HG03025 (cell line): ENCODE measurements at regions not wholly inside any gene's neighbourhood (a gene's known extent, or its start where the extent isn't known, plus 50 kb on each side); places are given as distances from the start of the nearest gene placed in this dataset.
"Not testable (repeated sequence)": the region's sequence is repeated elsewhere in the genome, so short reads cannot be mapped to it uniquely, and the experiment has no call there.

Source experiments
- ATAC-seq: cut with Tn5 transposase; IDR thresholded peaks from one replicate; pipeline ENCODE4 v1.9.1; 2021; ENCODE audit warnings: mild to moderate bottlenecking, moderate library complexity; ENCODE audit not compliant: unreplicated experiment, low FRiP score

DNA sequence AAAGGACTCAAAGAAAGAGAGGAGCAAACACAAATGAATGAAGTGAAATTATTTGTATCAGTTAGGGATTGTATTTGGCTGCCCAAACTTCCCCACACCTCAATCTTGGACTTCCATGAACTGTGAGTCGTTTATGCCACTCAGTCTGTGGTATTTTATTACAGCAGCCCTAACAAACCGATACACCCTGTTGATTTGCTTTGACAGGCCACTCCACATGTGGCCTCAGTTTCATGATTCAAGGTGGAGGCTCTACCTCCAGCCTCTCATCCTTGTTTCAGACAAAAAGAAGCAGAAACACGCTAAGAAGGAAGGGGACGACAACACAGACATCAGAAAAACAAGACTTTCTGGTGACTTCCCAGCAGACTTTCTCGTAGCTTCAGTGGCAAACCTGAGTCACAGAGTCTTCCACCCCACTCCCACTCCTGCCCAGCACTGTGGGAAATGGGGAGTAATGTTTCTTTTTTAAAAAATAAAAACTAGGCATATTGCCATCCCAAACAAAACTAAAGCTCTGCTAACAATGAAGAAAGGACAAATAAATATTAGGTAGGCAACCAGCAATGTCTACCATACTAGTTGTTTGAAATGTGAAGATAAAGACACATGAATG, 52.2 kb upstream of the ABCA1 start:
- no peak for ATAC-seq

DNA sequence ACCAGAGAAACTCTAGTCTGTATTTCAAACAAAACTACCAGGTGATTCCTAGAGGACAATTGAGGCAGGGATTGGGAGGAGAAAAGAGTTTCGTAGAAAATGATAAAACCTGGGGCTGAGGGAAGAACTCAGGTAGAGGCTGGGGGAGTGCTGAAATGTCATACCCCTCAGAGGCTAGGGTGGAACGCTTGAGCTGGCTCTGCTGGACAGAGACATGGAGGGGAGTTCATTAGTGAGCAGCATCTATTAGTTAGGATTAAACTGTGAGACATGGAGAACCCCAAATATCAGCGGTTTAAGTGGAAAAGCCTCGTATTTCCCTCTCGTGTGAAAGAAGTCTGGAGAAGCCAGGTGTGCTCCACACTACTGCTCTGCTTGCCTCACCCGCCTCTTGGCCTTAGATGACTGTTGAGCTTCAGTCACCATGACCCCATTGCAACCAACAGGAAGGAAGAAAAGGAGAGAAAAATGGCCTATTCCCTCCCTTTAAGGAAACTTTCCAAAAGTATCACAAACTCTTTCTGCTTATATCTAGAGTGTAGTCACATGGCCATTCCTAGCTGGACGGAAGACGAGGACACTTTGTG, 53.7 kb upstream of the ABCA1 start:
- no peak for ATAC-seq

DNA sequence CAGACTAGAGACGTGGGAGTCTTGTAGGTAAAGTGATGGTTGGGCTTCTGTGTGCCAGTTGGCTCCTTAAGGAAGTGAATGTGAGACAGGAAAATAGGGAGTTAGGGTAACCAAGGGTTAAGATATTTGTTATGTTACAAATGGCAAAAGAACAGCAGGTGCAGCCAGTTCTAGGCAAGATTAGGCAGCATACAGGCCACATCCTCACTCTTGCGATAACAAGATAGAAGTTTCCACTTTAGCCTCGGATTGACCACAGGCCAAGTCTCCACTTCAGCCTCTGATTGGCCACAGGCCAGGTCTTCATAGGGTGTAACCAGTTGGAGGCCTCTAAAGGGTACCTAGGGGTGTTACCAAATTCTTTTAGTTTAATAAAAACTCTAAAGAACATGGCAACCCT, 54.6 kb upstream of the ABCA1 start:
- no peak for ATAC-seq

DNA sequence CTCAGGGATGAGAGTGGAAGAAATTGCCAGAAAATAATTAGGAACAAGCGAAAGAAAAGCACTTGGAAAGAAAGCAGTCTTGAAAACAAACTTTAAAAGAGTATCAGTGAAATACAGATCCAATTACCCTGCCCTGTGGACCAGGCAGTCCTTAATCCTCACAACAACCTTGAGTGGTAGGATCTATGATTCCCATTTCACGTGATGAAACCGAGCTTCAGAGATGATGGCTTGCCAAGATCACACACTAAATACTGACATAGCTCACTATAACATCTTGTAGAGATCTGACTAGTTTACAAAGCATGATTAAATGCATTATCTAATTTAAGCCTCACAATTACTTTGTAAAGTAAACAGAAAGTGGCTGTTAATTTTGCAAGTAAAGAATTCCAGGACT, 55.5 kb upstream of the ABCA1 start:
- ATAC-seq: no peak

DNA sequence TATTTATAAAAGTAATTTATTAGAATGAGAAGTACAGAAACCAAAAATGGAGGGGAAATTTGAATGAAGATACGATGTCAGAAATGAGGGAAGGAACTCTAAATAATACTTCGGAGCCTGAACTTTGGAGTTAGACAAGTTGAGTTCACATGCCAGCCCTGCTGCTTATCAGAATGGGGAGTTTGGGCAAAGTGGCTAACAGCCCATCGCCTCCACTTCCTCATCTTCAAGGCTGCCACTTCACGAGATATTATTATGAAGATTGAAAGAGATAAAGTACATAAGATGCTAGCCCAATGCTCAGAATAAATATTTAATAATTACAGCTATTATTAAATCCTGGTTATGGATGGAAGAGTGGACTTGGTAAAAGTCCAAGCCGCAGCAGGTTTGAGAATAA, 56.2 kb upstream of the ABCA1 start:
- ATAC-seq: no peak

DNA sequence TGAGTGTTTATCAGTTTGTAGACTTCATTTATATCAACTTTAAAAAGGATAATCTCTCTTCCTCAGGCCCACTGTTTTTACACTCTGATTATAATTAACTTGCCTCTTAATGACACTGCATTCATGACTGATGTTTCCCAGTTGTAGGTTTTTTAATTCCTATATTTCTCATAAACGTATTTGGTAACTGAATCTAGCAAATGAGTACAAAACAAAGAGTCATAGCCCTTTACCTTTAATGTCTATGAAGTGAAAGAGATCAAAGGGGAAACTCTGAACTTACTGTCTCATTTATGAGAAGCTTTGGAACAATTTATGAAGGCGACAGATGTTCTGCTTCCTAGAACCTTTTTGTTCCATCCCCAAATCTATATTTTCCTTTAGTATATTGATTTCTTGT, 56.6 kb upstream of the ABCA1 start:
- no peak for ATAC-seq

DNA sequence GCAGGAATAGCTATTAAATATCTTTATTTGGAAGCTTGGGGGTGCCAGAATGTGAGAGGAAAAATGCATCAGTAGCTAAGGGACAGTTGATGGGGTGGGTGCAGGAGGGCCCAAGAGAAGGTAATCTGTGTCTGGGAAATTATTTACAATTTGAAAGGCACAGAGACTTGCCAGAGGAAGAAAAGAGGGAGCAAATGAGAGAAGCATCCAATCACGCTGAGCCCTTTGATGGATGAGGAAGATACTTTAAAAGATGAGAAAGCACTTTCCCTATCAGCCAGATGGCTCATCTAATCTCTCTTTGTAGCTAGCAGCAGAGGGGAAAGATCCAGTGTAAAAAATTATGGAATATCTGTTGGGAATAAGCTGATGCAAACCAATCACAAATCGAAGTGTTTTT, 57.0 kb upstream of the ABCA1 start:
- ATAC-seq: no peak

DNA sequence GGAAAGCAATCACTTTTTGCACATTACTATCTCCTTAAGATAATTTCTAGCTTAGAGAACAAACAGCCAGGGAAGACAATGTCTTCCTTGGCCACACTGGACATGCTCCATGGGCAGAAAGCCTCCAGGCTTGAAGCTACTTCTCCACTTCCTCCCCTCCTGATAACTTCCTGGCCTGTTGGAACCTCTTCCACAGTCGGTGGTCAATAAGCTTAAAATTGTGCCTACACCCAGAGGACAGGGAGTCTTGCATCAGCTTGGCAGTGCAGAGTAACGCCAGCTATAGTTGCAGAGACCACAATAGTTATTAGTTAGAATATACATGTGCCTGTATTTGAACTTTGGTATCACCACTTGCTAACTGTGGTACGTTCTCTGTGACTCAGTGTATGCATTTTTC, 58.1 kb upstream of the ABCA1 start:
- no peak for ATAC-seq

DNA sequence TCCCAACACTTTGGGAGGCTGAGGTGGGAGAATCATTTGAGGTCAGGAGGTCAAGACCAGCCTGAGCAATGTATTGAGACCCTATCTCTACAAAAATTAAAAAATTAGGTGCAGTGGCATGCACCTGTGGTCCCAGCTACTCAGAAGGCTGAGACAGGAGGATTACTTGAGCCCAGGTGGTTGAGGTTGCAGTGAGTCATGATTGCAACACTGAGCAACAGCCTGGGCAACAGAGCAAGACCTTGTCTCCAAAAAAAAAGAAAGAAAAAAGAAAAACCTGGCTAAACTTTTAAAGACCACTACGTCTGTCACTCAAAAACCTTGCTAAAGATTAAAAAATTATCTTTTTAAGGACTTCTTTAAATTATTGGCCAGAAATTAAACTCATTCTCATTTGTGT, 59.8 kb upstream of the ABCA1 start:
- no peak for ATAC-seq

DNA sequence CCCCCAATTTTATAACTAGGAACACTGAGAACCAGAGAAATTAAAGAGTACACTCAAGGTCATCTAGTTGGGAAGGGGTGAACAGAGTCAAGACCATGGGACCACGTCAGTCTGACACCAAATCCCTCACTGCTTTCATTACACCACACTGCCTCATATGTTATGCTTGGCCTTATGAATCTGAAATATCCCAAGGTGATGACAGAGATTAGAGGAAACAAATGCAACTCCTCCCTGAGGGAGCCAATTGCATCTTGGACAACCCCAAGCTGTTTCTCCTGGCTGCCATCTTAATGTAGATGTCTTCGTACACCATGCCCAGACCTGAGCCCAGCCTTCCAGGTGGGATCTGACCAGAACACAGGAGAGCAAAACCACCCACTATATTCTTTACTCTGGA, 60.6 kb upstream of the ABCA1 start:
- ATAC-seq: no peak

DNA sequence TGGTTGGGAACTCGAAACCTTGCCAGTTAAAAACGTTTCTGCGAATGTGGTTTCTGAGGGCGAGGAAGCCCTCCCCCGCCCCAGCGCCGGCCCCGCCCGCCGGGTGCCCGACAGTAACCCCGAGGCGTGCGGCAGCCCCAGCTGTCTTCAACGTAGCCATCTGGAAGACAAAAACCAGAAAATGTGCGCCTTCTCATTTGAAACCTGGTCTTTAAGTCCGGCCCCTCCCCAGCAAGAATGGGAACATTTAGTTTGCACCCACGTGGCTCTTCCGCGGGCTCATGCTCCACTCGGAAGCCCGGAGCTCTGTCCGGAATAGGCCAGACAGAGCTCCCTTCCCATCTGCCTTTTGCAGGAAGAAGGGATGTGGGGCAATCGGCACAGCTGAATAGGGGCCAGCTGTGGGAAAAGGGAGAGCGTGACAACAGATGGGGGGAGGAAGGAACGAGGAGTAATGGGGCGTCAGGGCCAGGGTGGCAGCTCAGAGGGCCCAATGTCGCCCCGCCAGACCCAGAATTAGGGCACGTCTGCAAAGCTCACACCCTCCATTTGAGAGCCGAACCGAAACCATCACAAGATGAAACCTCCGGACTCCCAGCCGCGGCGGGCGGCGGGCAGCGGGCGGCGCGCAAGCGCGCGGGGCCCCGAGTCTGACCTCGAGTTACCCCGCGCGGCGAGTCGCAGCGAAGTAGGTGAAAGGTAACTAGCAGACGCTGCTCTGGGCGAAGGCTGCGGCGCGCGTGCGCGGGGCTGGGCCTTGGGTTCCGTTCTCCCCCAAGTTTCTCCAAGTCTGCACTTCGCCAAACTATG, 63.4 kb upstream of the ABCA1 start:
- ATAC-seq: peak; percentile 88

DNA sequence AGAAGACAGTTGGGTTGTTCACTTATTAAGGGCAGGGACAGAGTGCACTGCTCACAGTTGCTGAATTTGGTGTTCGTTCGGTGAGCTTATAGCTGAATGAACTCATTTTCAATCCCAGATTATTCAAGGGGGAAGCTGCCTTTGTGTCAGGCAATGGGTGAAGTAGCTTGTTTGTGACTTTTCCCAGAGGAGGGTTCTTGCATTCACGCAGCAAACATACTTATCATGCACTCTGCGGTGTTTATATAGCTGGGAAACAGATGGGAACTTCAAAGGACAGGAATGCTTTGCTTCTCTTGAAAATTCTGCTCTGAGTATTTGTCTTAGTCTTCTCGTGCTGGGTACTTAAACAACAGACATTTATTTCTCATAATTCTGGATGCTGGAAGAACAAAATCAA, 64.7 kb upstream of the ABCA1 start:
- no peak for ATAC-seq

DNA sequence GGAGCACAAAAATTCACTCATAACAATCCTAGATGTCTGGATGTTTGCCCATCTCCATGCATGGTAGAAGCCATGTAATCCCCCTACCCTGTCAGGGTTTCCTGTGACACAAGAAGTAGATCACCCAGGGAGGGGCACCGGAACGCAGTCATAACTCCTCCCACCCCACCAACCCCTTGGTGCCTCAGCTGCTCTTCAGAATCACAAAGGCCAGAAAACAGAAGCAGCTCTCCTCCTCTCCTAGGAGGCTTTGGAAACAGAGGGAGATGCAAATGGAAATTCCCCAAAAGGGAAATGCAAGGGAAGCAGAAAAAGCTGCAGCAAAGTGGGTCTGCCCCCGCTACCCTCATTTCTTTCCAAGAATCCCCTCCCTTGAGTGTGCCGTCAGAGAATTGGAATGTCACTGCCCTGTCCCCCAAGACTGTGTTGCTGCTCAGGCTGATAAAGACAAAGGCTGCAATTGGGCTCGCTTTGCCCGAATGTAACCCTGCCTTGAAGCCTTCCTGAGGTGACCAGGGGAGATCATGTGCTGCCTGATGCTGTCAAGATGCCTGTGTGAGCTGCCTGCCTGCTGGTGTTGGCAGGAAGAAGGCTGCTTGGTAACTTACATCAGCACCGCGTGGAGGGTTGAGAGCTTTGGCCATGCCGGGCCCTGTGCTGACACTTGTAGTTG, 65.5 kb upstream of the ABCA1 start:
- no peak for ATAC-seq

DNA sequence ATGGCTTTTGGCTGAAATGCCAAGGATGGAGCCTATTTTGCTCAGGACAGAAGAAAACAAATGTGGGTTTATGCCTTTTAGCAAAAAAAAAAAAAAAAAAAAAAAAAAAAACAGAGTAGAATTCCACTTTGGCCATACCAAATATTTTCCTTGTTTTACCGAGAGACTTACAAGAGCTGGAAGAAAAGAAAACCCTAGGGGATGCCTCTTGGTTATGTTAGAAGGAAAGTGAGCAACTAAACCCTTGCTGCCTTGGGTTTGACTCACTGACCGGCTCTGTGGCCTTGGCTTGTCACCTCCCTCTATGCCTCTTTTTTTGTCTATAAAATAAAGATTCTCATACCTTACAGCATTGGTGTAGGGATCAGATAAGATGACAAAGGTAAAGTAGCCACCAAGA, 69.6 kb upstream of the ABCA1 start:
- no peak for ATAC-seq

DNA sequence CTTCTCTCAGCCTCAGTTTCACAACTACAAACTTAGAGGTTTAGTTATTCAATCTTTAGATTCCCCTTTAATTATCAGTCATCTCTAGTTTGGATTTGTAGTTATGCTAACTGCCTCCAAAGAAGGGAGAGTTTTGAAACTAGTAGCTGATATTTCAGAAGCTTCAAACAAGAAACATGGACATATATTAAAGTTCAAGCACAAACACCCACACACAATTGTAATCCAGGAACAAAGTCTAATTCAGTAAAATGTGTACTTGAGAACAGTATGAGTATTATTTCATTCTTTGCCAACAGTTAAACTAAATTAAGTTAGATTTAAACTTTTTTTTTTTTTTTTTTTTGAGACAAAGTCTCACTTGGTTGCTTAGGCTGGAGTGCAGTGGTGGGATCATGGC, 71.2 kb upstream of the ABCA1 start:
- ATAC-seq: no peak

DNA sequence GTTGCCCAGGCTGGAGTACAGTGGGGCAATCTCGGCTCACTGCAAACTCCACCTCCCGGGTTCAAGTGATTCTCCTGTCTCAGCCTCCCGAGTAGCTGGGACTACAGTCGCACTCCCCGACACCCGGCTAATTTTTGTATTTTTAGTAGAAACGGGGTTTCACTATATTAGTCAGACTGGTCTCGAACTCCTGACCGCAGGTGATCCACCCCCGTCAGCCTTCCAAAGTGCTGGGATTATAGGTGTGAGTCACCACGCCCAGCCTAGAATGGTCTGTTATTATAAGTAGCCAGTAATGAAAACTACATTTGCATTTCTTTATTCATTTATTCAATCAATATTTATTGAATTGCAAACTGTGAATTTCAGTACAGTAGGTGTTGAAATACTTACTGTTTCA, 72.6 kb upstream of the ABCA1 start:
- ATAC-seq: not testable (repeated sequence)

DNA sequence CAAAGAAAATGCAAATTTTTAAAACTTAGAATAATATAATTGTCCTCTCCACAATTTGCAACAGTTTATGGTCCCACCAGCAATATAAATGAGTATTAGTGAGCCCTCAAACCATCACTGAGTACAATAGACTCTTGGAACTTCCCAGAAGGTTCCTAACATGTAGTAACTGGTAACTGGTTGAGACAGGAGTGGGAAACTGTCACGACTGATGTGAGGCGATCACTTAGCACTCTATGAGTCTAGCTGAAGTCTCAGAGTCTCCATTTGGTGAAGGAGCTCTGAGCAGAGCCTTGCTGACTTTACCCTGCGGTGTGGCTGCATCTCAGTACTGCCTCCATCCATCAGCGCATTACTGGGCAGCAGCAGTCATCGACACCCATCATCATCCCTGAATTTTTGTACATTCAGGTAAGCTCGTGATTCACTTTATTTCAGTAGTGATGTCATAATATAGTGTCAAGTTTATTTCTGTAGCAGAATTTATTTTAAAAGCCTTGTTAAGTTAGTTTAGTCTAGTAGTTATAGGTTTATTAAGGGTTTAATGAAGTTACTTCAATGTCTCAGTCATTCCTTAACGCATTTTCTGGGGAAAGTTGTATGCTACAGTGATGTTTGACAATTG, 76.6 kb upstream of the ABCA1 start:
- ATAC-seq: no peak

DNA sequence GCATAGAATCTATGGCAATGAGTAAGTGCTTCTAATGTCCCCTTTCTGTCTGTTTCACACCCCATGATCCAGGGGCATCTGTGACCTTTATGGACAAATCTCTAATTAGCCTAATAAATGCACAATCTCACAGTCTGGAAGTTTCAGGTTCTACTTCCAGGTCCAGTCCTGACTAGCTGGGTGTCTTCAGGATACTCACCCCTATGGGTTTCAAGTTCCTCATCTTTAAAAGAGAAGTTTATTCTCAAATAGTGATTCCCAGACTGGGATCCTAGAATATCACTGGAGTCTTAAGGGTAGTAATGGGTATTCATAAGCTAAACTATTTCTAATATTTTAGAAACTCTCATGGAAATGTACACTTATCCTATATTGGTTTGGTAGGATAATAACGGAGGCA, 77.2 kb upstream of the ABCA1 start:
- no peak for ATAC-seq

DNA sequence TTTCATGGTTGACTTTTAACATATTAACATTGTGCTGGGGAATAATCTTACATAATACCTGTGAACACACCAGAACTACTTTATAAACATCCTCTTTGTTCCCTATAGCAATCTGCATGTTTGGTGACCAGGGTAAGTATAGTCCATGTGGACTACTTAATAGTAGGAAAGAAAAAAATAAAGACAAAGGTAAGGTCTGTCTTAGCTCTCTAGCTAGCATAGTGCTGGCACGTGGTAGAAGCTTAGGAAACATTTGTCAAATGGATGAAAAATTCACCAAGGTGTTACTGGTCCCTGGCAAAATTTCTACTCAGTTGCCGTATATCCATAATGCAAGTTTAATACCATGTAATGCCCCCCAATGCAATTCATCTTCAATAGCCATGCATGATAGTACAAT, 78.6 kb upstream of the ABCA1 start:
- ATAC-seq: no peak

DNA sequence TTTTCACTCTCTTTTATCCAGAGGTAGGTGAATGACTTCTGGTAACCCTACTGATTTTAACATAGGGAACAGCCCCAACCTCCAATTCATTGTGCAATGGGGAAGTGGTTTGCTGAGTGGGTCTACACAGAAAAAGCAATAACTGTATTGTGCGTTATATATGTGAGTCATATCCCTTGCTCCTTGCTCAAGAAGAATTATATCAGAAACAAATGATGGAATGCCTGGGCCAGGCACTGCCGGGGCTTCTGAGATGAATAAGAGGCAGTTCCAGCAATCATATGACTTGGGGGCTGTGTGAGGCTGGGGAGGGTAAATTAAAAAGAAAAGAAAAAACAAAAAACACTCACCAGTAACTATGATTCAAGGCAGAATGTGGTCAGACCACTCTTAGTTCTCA, 79.2 kb upstream of the ABCA1 start:
- no peak for ATAC-seq

DNA sequence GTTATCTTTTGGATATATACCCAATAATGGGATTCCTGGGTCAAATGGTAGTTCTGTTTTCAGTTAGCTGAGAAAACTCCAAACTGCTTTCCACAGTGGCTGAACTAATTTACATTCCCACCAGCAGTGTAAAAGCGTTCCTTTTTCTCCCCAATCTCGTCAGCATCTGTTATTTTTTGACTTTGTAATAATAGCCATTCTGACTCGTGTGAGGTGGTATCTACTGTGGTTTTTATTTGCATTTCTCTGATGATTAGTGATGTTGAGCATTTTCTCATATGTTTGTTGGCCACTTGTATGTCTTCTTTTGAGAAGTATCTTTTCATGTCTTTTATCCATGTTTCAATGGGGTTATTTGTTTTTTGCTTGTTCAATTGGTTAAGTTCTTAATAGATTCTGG, 82.1 kb upstream of the ABCA1 start:
- ATAC-seq: not testable (repeated sequence)
